Glutamatergic neuron (in vitro differentiated cells): ENCODE measurements at regions not wholly inside any gene's neighbourhood (a gene's known extent, or its start where the extent isn't known, plus 50 kb on each side); places are given as distances from the start of the nearest gene placed in this dataset.

Experiments used
- DNase-seq: peaks from one replicate; pipeline ENCODE4 v3.0.0; 2022
- H3K27ac Mint-ChIP-seq: one replicate; pipeline ENCODE4 v1.8.0; 2020; ENCODE audit warnings: mild to moderate bottlenecking, mixed read lengths, inconsistent platforms; ENCODE audit not compliant: unreplicated experiment
- H3K27me3 Mint-ChIP-seq: one replicate; pipeline ENCODE4 v1.8.0; 2020; ENCODE audit warnings: mild to moderate bottlenecking, moderate library complexity, mixed read lengths, inconsistent platforms; ENCODE audit not compliant: unreplicated experiment
- H3K36me3 Mint-ChIP-seq: one replicate; pipeline ENCODE4 v1.8.0; 2020; ENCODE audit warnings: mild to moderate bottlenecking, mixed read lengths, inconsistent platforms; ENCODE audit not compliant: unreplicated experiment
- H3K4me1 Mint-ChIP-seq: one replicate; pipeline ENCODE4 v1.8.0; 2020; ENCODE audit warnings: mild to moderate bottlenecking, low read depth, mixed read lengths, inconsistent platforms; ENCODE audit not compliant: unreplicated experiment
- H3K4me3 Mint-ChIP-seq: one replicate; pipeline ENCODE4 v1.8.0; 2020; ENCODE audit warnings: mild to moderate bottlenecking, mixed read lengths, inconsistent platforms; ENCODE audit not compliant: unreplicated experiment
- H3K9me3 Mint-ChIP-seq: one replicate; pipeline ENCODE4 v1.8.0; 2020; ENCODE audit warnings: mild to moderate bottlenecking, moderate library complexity, mixed read lengths, inconsistent platforms; ENCODE audit not compliant: unreplicated experiment
- CTCF ChIP-seq: fragments of 200-600 bp; sonication (generic); IDR thresholded peaks from one replicate; pipeline ENCODE4 v1.5.0; 2021; ENCODE audit not compliant: partially characterized antibody, unreplicated experiment

- H3K27me3 Mint-ChIP-seq, result peaks cover 7% of the 10 kb centered on the region
- H3K4me1 Mint-ChIP-seq, result peaks cover 30% of the 10 kb centered on the region
- H3K27ac Mint-ChIP-seq, result no peak overlapping the region
- no peak overlapping the region for H3K4me3 Mint-ChIP-seq
- no peaks in the 10 kb centered on the region for H3K36me3 Mint-ChIP-seq
- peaks cover 6% of the 10 kb centered on the region for H3K9me3 Mint-ChIP-seq
- TF ChIP-seq CTCF, result no peak
- no peak for DNase-seq
Observed at GRCh38 chr11:122368796-122369195, 252.8 kb upstream of the BLID start.

GRCh38 chr11:122367809-122368231 lies 251.8 kb upstream of the BLID start:
- Mint-ChIP-seq H3K27me3 (peaks cover 7% of the 10 kb centered on the region), H3K36me3 (no peaks in the 10 kb centered on the region), H3K4me3 (no peak overlapping the region), H3K27ac (no peak overlapping the region), H3K4me1 (peaks cover 33% of the 10 kb centered on the region), H3K9me3 (peaks cover 6% of the 10 kb centered on the region)
- TF ChIP-seq CTCF, result no peak
- DNase-seq, result no peak

- H3K27ac Mint-ChIP-seq, result peak overlapping the region; percentile 90
- peaks cover 6% of the 10 kb centered on the region for H3K9me3 Mint-ChIP-seq
- H3K4me1 Mint-ChIP-seq, result peaks cover 33% of the 10 kb centered on the region
- peaks cover 7% of the 10 kb centered on the region for H3K27me3 Mint-ChIP-seq
- peak; percentile 70 for DNase-seq
- H3K4me3 Mint-ChIP-seq, result peak overlapping the region; percentile 51
- TF ChIP-seq CTCF, result no peak
- peaks cover 7% of the 10 kb centered on the region for H3K36me3 Mint-ChIP-seq
Observed at GRCh38 chr11:122365610-122366360, 249.8 kb upstream of the BLID start.

GRCh38 chr11:122363296-122363695 lies 247.3 kb upstream of the BLID start:
- peak overlapping the region; percentile 68 for H3K27ac Mint-ChIP-seq
- peaks cover 50% of the 10 kb centered on the region for H3K4me1 Mint-ChIP-seq

More at GRCh38 chr11:122363296-122363695, 247.3 kb upstream of the BLID start:
- Mint-ChIP-seq H3K4me3 (no peak overlapping the region), H3K9me3 (peaks cover 10% of the 10 kb centered on the region), H3K27me3 (peaks cover 7% of the 10 kb centered on the region), H3K36me3 (peaks cover 9% of the 10 kb centered on the region)
- no peak for TF ChIP-seq CTCF
- peak; percentile 31 for DNase-seq
